GM21576 (cell line): ENCODE measurements at regions not wholly inside any gene's neighbourhood (a gene's known extent, or its start where the extent isn't known, plus 50 kb on each side); places are given as distances from the start of the nearest gene placed in this dataset.
"Not testable (repeated sequence)": the region's sequence is repeated elsewhere in the genome, so short reads cannot be mapped to it uniquely, and the experiment has no call there.

ENCODE experiments used
- ATAC-seq: cut with Tn5 transposase; IDR thresholded peaks from one replicate; pipeline ENCODE4 v1.9.1; 2021; ENCODE audit warnings: mild to moderate bottlenecking, moderate library complexity; ENCODE audit not compliant: unreplicated experiment

GRCh38 chr2:182630207-182630606, 85.8 kb upstream of the DNAJC10 start:
- no peak for ATAC-seq

- ATAC-seq, result no peak
Measured at GRCh38 chr2:182631299-182631698, 84.8 kb upstream of the DNAJC10 start.

GRCh38 chr2:182634386-182634785, 81.7 kb upstream of the DNAJC10 start:
- no peak for ATAC-seq

GRCh38 chr2:182636699-182637098, 79.4 kb upstream of the DNAJC10 start:
- no peak for ATAC-seq

GRCh38 chr2:182638667-182639066, 77.4 kb upstream of the DNAJC10 start:
- ATAC-seq, result no peak

GRCh38 chr2:182639971-182640370, 76.1 kb upstream of the DNAJC10 start:
- no peak for ATAC-seq

GRCh38 chr2:182642328-182642727, 73.7 kb upstream of the DNAJC10 start:
- ATAC-seq, result peak; percentile 99

- no peak for ATAC-seq
Measured at GRCh38 chr2:182646763-182647498, 69.1 kb upstream of the DNAJC10 start.

- ATAC-seq, result no peak
Measured at GRCh38 chr2:182647499-182647787, 68.6 kb upstream of the DNAJC10 start.

- peak; percentile 56 for ATAC-seq
Measured at GRCh38 chr2:182649316-182649715, 66.7 kb upstream of the DNAJC10 start.

- ATAC-seq, result no peak
Measured at GRCh38 chr2:182650704-182651103, 65.4 kb upstream of the DNAJC10 start.

- no peak for ATAC-seq
Measured at GRCh38 chr2:182652326-182652725, 63.7 kb upstream of the DNAJC10 start.

GRCh38 chr2:182655750-182656149, 60.3 kb upstream of the DNAJC10 start:
- no peak for ATAC-seq

- ATAC-seq, result no peak
Measured at GRCh38 chr2:182664212-182664611, 51.8 kb upstream of the DNAJC10 start.

GRCh38 chr2:182665500-182665899, 50.6 kb upstream of the DNAJC10 start:
- ATAC-seq, result not testable (repeated sequence)
